GM12892 (cell line): ENCODE measurements at regions not wholly inside any gene's neighbourhood (a gene's known extent, or its start where the extent isn't known, plus 50 kb on each side); places are given as distances from the start of the nearest gene placed in this dataset.

Experiments
- POLR2A ChIP-seq: IDR thresholded peaks from 2 replicates; pipeline ENCODE4 v1.6.1; 2011; ENCODE audit warnings: low read depth, low read length, control low read depth
- POLR2AphosphoS5 ChIP-seq: IDR thresholded peaks from 2 replicates; pipeline ENCODE4 v1.6.1; 2011; ENCODE audit warnings: low read depth, low read length, control low read depth

DNA sequence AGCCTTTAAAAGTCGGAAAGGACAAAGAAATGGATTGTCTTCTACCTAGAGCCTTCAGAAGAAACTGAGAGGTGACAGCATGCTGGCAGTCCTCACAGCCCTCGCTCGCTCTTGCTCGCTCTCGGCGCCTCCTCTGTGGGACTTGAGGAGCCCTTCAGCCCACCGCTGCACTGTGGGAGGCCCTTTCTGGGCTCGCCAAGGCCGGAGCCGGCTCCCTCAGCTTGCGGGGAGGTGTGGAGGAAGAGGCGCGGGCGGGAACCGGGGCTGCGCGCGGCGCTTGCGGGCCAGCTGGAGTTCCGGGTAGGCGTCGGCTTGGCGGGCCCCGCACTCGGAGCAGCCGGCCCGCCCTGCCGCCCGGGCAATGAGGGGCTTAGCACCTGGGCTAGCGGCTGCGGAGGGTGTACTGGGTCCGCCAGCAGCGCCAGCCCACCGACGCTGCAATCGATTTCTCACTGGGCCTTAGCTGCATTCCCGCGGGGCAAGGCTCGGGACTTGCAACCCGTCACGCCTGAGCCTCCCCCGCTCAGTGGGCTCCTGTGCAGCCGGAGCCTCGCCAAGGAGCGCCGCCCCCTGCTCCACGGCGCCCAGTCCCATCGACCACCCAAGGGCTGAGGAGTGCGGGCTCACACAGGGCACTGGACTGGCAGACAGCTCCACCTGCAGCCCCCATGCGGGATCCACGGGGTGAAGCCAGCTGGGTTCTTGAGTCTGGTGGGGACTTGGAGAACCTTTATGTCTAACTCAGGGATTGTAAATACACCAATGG lies 953.8 kb upstream of the GBE1 start:
- no peak for TF ChIP-seq POLR2AphosphoS5
- no peak for TF ChIP-seq POLR2A
